Keratinocyte (primary cell): ENCODE measurements at regions not wholly inside any gene's neighbourhood (a gene's known extent, or its start where the extent isn't known, plus 50 kb on each side); places are given as distances from the start of the nearest gene placed in this dataset.

Experiments
- DNase-seq: peaks from one replicate; pipeline ENCODE4 v3.0.0-alpha.2; 2011; ENCODE audit warnings: low read depth, missing footprints, low spot score
- FAIRE-seq: peaks from 2 replicates; lab custom pipeline; 2011; peaks lifted over from hg19 to GRCh38; lab: Jason Lieb, UNC
- H2AFZ ChIP-seq: 2 replicates; pipeline ENCODE4 v1.6.0; 2012; ENCODE audit warnings: low read length, control low read depth, inconsistent platforms; ENCODE audit not compliant: control insufficient read depth
- H3K27ac ChIP-seq: 2 replicates; pipeline ENCODE4 v1.5.1; 2011; ENCODE audit warnings: low read length; ENCODE audit not compliant: control insufficient read depth, insufficient read depth
- H3K27me3 ChIP-seq: 3 replicates; pipeline ENCODE4 v1.6.0; 2011; ENCODE audit warnings: low read length; ENCODE audit not compliant: control insufficient read depth, insufficient read depth; ENCODE audit errors: extremely low read depth
- H3K36me3 ChIP-seq, 2 experiments: 2 replicates in 1 of 2; 3 replicates in 1 of 2; pipeline ENCODE4 v1.5.1; 2011; ENCODE audit warnings: low read length in 2 of 2, mild to moderate bottlenecking in 1 of 2; ENCODE audit not compliant: control insufficient read depth in 2 of 2, insufficient read depth in 2 of 2; ENCODE audit errors: extremely low read depth in 1 of 2
- H3K4me1 ChIP-seq: 3 replicates; pipeline ENCODE4 v1.5.1; 2011; ENCODE audit warnings: low read length; ENCODE audit not compliant: control insufficient read depth, insufficient read depth; ENCODE audit errors: extremely low read depth
- H3K4me2 ChIP-seq: 3 replicates; pipeline ENCODE4 v1.6.0; 2011; ENCODE audit warnings: low read depth, low read length; ENCODE audit not compliant: control insufficient read depth, insufficient read depth; ENCODE audit errors: extremely low read depth
- H3K4me3 ChIP-seq, 3 experiments: fragments of 200-600 bp in 1 of 3; sonication (generic) in 1 of 3; 2 replicates in 2 of 3; 3 replicates in 1 of 3; pipeline ENCODE4 v1.5.1; 2011 to 2016; ENCODE audit warnings: low read length in 3 of 3, mild to moderate bottlenecking in 3 of 3, control low read depth in 2 of 3, inconsistent platforms in 1 of 3, low read depth in 1 of 3, mixed read lengths in 1 of 3, mixed run types in 1 of 3, moderate library complexity in 1 of 3; ENCODE audit not compliant: control insufficient read depth in 2 of 3, insufficient read depth in 2 of 3; ENCODE audit errors: extremely low read depth in 1 of 3
- H3K79me2 ChIP-seq: 2 replicates; pipeline ENCODE4 v1.6.0; 2012; ENCODE audit warnings: low read length; ENCODE audit not compliant: control insufficient read depth, insufficient read depth
- H3K9ac ChIP-seq: 3 replicates; pipeline ENCODE4 v1.6.0; 2011; ENCODE audit warnings: low read length; ENCODE audit not compliant: control insufficient read depth, insufficient read depth; ENCODE audit errors: extremely low read depth
- H3K9me1 ChIP-seq: 3 replicates; pipeline ENCODE4 v1.6.0; 2011; ENCODE audit warnings: low read length; ENCODE audit not compliant: control insufficient read depth, insufficient read depth; ENCODE audit errors: extremely low read depth
- H3K9me3 ChIP-seq: 2 replicates; pipeline ENCODE4 v1.5.1; 2012; ENCODE audit warnings: low read depth, low read length; ENCODE audit not compliant: control insufficient read depth
- H4K20me1 ChIP-seq: 3 replicates; pipeline ENCODE4 v1.6.0; 2011; ENCODE audit warnings: low read length; ENCODE audit not compliant: control insufficient read depth, insufficient read depth; ENCODE audit errors: extremely low read depth
- CTCF ChIP-seq, 3 experiments: IDR thresholded peaks in 1 of 3; conservative IDR thresholded peaks in 1 of 3; optimal IDR thresholded peaks in 1 of 3; 2 replicates in 2 of 3; 3 replicates in 1 of 3; pipeline versions ENCODE3 to v1.5.1; 2011; ENCODE audit warnings: low read length in 3 of 3, mild to moderate bottlenecking in 3 of 3, moderate library complexity in 2 of 3, control low read depth in 1 of 3, inconsistent platforms in 1 of 3; ENCODE audit not compliant: insufficient read depth in 2 of 3; ENCODE audit errors: extremely low read depth in 1 of 3
- EZH2 ChIP-seq: IDR thresholded peaks from one replicate; pipeline ENCODE4 v1.6.1; 2012; ENCODE audit warnings: inconsistent platforms, mild to moderate bottlenecking, low read length, moderate library complexity
- dilution Hi-C: fragments of 300-500 bp; cut with MboI; formaldehyde crosslinking; loops from one replicate; pipeline ENCODE4 v1.7.0; 2020; ENCODE audit warnings: low sequenced_read_pairs; ENCODE audit not compliant: extremely low pct_ligation_motif_present

GRCh38 chr13:80513196-80513595 is 172.3 kb upstream of the SPRY2 start:
- Histone ChIP-seq H2AFZ (no peak overlapping the region), H3K9ac (no peak overlapping the region), H3K9me1 (no peaks in the 10 kb centered on the region), H3K27me3 (no peaks in the 10 kb centered on the region), H3K9me3 (no peaks in the 10 kb centered on the region), H3K4me1 (no peaks in the 10 kb centered on the region), H3K36me3 (no peaks in the 10 kb centered on the region), H3K4me3 (no peak overlapping the region), H3K27ac (no peak overlapping the region), H3K4me2 (no peak overlapping the region), H3K79me2 (no peaks in the 10 kb centered on the region), H4K20me1 (no peaks in the 10 kb centered on the region)
- DNase-seq (no peak), FAIRE-seq (no peak)
- dilution Hi-C loops, result no loop called here
- no peak for TF ChIP-seq EZH2
- no peak for TF ChIP-seq CTCF (optimal IDR thresholded peaks at IDR 0.05 in 1 of 3, IDR thresholded peaks at IDR 0.05 in 1 of 3, conservative IDR thresholded peaks at IDR 0.05 in 1 of 3; ENCODE audit: extremely low read depth in 1 of 3, insufficient read depth in 2 of 3, low read length in 3 of 3)

- H3K4me2 ChIP-seq, result no peak overlapping the region
- no peaks in the 10 kb centered on the region for H3K79me2 ChIP-seq
- H3K36me3 ChIP-seq, result no peaks in the 10 kb centered on the region
- FAIRE-seq (no peak), DNase-seq (no peak)
- no peaks in the 10 kb centered on the region for H3K9me3 ChIP-seq
- H4K20me1 ChIP-seq, result no peaks in the 10 kb centered on the region
- H3K9me1 ChIP-seq, result no peaks in the 10 kb centered on the region
- TF ChIP-seq EZH2 (no peak), CTCF (optimal IDR thresholded peaks at IDR 0.05 in 1 of 3, IDR thresholded peaks at IDR 0.05 in 1 of 3, conservative IDR thresholded peaks at IDR 0.05 in 1 of 3; ENCODE audit: extremely low read depth in 1 of 3, insufficient read depth in 2 of 3, low read length in 3 of 3) (no peak)
- H3K9ac ChIP-seq, result no peak overlapping the region
- dilution Hi-C loops, result no loop called here
- no peaks in the 10 kb centered on the region for H3K27me3 ChIP-seq
- no peak overlapping the region for H3K27ac ChIP-seq
- no peak overlapping the region for H2AFZ ChIP-seq
- no peak overlapping the region for H3K4me3 ChIP-seq
- H3K4me1 ChIP-seq, result no peaks in the 10 kb centered on the region
Observed at GRCh38 chr13:80510686-80511085, 169.8 kb upstream of the SPRY2 start.
